ENCODE measurements at regions not wholly inside any gene's neighbourhood (a gene's known extent, or its start where the extent isn't known, plus 50 kb on each side); places are given as distances from the start of the nearest gene placed in this dataset.

- no peak for TF ChIP-seq FOXM1 (IDR thresholded peaks at IDR 0.05; ENCODE audit: low read depth)
- no peak for TF ChIP-seq MXI1 (IDR thresholded peaks at IDR 0.05; ENCODE audit: low read depth, low read length)
- TF ChIP-seq CTCF (IDR thresholded peaks at IDR 0.05), result no peak
- no peak for TF ChIP-seq ELF1 (IDR thresholded peaks at IDR 0.05)
- no peak for TF ChIP-seq GATA2 (CRISPR knock-in tag; IDR thresholded peaks at IDR 0.05)
- TF ChIP-seq USF1 (IDR thresholded peaks at IDR 0.05; ENCODE audit: borderline replicate concordance, low read depth), result no peak
- TF ChIP-seq IRF3 (IDR thresholded peaks at IDR 0.05; ENCODE audit: low read depth, low read length), result no peak
- TF ChIP-seq NFIC (IDR thresholded peaks at IDR 0.05; ENCODE audit: borderline replicate concordance), result no peak
Measured at GRCh38 chr1:213561870-213562269, 425.9 kb upstream of the PROX1 start (continued).

GRCh38 chr1:213564215-213564659 is 423.5 kb upstream of the PROX1 start:
- Histone ChIP-seq H3K4me1 (ENCODE audit: control insufficient read depth in 1 of 2, insufficient read depth in 2 of 2, low read depth in 1 of 2, low read length in 1 of 2) (no peaks in the 10 kb centered on the region), H3K9me2 (no peaks in the 10 kb centered on the region; the same call in 1 of the 2 replicates), H3K36me3 (replicated peaks in 1 of 2; ENCODE audit: control insufficient read depth in 1 of 2, insufficient read depth in 2 of 2, low read length in 1 of 2) (no peaks in the 10 kb centered on the region), H3K79me2 (ENCODE audit: insufficient read depth) (no peaks in the 10 kb centered on the region), H2AFZ (ENCODE audit: low read depth) (no peak overlapping the region), H4K20me1 (ENCODE audit: insufficient read depth) (no peaks in the 10 kb centered on the region), H3K4me3 (ENCODE audit: low read depth in 2 of 2, low read length in 1 of 2) (no peak overlapping the region; a peak in 1 of 4 replicates), H3K9ac (no peak overlapping the region), H3K27ac (ENCODE audit: low read depth in 2 of 2, low read length in 1 of 2) (no peak overlapping the region), H3K27me3 (ENCODE audit: insufficient read depth) (no peaks in the 10 kb centered on the region), H3F3A (replicated peaks; ENCODE audit: insufficient read depth) (no peaks in the 10 kb centered on the region), H3K9me3 (peaks cover 6% of the 10 kb centered on the region; the same call in 1 of the 2 replicates), H3K4me2 (no peak overlapping the region)
- DNase-seq, result no peak
- no peak for TF ChIP-seq NRF1 (IDR thresholded peaks at IDR 0.05; ENCODE audit: low read depth, low read length)
- TF ChIP-seq JUND (IDR thresholded peaks at IDR 0.05), result no peak
- TF ChIP-seq PBX3 (IDR thresholded peaks at IDR 0.05), result no peak
- peak; percentile 58 for TF ChIP-seq RAD21 (IDR thresholded peaks at IDR 0.05; ENCODE audit: low read length)
- TF ChIP-seq SIN3A (IDR thresholded peaks at IDR 0.05; ENCODE audit: borderline replicate concordance, low read depth, low read length), result no peak
- no peak for TF ChIP-seq YY1 (IDR thresholded peaks at IDR 0.05; ENCODE audit: low read depth)
- ChIA-PET CTCF (no interaction called here), POLR2A (no interaction called here)

All from SK-N-SH (cell line).